ENCODE measurements at regions not wholly inside any gene's neighbourhood (a gene's known extent, or its start where the extent isn't known, plus 50 kb on each side); places are given as distances from the start of the nearest gene placed in this dataset.
"Not testable (repeated sequence)": the region's sequence is repeated elsewhere in the genome, so short reads cannot be mapped to it uniquely, and the experiment has no call there.

DNA sequence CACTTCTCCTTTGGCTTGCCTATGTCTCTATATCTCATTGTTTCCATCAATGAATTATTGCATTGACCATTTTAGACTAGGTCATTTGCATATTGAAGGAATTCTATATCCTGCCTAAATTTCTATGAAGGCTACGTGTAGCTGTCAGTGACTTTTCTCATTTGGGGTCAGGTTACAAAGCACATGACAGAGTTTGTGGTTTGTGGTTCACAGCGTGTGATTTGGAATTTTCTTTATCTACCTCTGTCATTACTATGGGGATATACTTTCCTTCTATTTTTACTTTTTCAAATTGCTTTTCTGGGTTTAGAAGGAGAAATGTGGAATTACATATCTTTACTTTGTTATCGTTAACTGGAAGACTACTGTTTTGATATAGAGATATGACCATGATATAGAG, 317.3 kb upstream of the CFAP20DC start:
- no peak for DNase-seq (ENCODE audit: low read depth in 4 of 4, low spot score in 1 of 4)

DNA sequence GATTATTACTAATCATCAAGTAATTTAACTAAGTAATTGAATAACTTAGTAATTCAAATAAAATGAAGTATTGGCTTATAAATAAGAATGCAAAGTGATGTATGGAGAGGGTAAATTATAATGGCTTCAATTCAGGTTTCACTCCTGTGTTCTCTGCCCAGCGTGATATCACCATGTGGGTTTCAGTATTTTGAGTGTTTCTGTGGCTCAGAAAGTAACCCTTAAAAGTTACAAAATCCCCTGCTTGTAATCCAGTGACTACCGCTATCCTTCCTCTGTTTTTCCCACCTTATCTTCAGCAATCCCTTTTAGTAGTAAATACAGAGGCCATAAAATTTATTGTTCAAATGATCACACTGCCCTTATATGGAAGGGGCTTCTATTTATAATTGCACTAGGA, 316.4 kb upstream of the CFAP20DC start:
- no peak for DNase-seq (ENCODE audit: low read depth in 4 of 4, low spot score in 1 of 4)

DNA sequence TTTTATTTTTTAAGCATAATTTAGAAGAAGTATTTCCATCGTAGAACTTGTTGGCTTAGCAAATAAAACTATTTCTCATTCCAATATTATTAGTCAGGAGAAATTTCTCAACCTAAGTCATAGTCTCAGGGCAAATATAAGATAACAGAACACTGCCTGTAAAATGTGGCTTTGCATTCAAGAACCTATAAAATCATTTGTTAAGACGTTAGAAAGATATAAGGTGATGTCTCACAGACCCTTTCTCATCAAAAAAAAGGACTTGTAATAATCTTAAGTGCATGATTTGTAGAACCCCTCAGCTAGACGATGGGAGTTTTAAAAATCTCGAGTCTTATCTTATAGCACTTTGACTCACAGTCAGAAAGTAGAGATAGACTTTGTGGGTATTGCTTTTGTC, 314.7 kb upstream of the CFAP20DC start:
- DNase-seq (ENCODE audit: low read depth in 4 of 4, low spot score in 1 of 4) = no peak

DNA sequence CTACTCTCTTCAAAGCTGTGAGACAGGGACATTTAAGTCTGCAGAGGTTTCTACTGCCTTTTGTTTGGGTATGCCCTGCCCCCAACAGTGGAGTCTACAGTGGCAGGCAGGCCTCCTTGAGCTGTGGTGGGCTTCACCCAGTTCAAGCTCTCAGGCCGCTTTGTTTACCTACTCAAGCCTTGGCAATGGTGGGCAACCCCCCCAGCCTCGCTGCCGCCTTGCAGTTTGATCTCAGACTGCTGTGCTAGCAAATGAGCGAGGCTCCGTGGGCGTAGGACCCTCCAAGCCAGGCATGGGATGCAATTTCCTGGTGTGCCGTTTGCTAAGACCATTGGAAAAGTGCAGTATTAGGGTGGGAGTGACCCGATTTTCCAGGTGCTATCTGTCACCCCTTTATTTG, 310.5 kb upstream of the CFAP20DC start:
- not testable (repeated sequence) for DNase-seq (ENCODE audit: low read depth in 4 of 4, low spot score in 1 of 4)

GRCh38 chr3:59341459-59341858, 291.6 kb upstream of the CFAP20DC start:
- no peak for DNase-seq (ENCODE audit: low read depth in 4 of 4, low spot score in 1 of 4)

- DNase-seq (ENCODE audit: low read depth in 4 of 4, low spot score in 1 of 4) = no peak
Observed at GRCh38 chr3:59339818-59340217, 290.0 kb upstream of the CFAP20DC start.

DNA sequence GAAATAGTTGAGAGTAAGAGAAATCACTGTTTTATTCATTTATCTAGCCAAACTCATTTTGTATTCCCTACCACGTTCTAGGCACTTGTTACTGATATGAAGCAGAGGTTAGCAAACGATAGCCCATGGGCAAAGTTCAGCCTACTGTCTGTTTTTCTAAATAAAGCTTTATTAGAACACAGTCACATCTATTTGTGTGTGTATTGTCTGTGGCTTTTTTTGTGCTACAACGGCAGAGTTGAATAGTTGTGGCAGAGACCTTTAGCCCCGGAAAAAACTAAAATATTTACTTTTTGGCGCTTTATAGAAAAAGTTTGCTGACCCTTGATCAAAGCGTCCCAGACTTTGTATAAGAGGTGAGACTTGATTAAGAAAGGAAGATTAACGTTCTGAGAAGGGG, 289.1 kb upstream of the CFAP20DC start:
- no peak for DNase-seq (ENCODE audit: low read depth in 4 of 4, low spot score in 1 of 4)

GRCh38 chr3:59335338-59335737, 285.5 kb upstream of the CFAP20DC start:
- DNase-seq (ENCODE audit: low read depth in 4 of 4, low spot score in 1 of 4) = no peak

DNA sequence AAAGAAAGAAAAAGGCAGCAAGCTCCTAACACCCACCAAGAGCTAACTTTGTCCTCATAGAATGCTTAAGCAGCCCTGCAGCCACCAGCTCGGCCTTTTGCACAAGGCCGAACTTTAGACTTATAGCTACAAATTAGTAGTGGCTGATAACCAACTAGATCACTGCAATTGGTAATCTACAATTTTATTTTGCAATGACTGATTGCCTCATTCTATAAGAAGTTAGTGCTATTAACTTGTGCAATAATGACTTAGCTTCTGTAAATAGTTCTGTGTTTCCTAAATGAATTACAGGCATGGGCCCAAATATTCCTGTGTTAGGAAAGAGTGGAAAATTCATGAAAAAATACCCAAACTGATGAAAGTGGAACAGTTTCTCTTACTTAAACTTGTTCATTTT, 284.8 kb upstream of the CFAP20DC start:
- no peak for DNase-seq (ENCODE audit: low read depth in 4 of 4, low spot score in 1 of 4)

DNA sequence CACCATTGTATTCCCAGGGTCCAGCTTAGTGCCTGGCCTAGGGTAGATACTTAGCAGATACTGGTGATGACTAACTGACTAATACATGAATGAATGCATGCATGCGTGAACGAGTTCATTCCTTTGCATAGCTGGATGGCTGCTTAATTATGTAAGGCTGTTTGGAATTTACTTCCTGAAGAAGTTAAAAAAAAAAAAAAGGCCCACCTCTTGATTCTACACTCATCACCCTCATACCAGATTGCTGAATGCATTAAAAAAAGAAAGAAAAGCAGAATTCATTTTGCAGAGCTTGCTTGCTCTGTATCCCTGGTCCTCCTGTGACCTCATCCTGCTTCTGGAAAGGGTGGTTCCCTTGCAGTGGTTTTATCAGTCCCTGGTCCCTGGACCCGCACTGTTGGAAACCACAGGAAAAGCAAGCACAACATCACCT, 277.6 kb upstream of the CFAP20DC start:
- no peak for DNase-seq (ENCODE audit: low read depth in 4 of 4, low spot score in 1 of 4)

DNA sequence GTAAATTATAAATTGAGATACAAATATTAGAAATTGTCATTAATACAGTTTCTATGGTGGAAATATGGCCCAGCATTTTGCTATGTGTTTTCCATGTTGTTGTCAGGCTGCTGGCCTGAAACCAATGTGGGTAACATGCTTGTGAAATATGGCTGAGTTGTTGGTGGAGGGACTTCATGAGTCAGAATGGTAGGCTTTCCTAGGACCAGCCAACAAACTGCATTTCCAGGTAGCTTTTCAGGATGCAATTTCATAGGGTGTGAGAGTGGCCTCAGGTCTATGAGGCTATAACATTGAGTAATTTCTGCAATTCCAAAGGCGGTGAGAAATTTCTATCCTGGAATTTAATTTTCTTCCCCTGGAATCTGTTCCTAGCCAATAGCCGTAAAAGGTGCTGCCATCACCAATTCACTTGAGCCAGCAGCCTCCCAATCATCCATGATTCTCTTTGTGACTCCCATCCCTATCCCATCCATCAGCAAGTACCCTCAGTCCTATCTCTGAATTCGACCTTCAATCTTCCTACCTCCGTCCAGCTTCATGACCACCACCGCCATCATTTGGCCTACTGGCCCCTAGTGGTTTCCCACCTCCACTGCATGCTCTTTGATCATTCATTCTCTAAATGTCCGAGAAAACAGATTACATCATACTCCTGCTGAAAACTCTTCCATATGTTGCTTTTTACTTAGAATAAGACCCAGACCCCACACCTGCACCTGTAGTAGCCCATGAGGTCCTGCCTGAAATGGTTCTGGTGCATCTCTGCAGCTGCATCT, 276.6 kb upstream of the CFAP20DC start:
- no peak for DNase-seq (ENCODE audit: low read depth in 4 of 4, low spot score in 1 of 4)

- DNase-seq (ENCODE audit: low read depth in 4 of 4, low spot score in 1 of 4) = no peak
Observed at GRCh38 chr3:59321881-59322540, 272.2 kb upstream of the CFAP20DC start.

DNA sequence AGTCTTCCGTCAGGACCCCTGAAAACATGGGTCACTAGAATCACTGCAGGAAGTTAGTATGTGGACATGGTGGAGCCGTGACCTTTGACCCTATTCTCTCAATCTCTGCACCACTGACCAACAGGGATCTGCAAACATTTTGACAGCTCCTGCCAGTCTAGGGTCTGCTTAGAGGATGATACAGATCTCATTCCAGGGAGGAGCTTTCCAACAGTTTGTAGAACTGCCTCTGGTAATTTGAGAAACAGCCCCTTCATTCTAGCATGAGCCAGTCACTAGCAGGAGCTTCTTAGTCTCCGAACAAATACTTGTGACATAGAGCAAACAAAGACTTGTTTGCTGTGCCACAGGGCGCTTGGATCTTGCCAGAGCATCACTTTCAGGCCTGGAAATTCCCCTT, 270.3 kb upstream of the CFAP20DC start:
- DNase-seq (ENCODE audit: low read depth in 4 of 4, low spot score in 1 of 4) = no peak

GRCh38 chr3:59319442-59319841, 269.6 kb upstream of the CFAP20DC start:
- no peak for DNase-seq (ENCODE audit: low read depth in 4 of 4, low spot score in 1 of 4)

DNA sequence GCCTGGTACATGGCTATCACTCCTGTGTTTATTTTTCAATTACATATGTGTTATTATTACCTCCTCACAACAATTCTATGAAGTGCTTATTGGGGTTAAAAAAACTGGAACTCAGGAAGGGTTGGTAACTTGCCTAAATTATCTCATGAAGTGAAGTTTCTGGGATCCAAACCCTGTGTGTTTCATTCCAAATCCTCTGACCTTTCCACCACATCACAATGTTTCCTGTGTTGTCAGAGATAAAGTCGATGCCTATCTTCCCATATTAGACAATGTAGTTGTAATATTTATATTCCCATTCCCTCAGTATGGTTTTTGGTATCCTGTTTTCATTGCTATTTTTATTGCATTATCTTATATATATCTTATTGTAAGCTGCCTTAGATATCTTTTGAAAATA, 269.1 kb upstream of the CFAP20DC start:
- no peak for DNase-seq (ENCODE audit: low read depth in 4 of 4, low spot score in 1 of 4)

DNA sequence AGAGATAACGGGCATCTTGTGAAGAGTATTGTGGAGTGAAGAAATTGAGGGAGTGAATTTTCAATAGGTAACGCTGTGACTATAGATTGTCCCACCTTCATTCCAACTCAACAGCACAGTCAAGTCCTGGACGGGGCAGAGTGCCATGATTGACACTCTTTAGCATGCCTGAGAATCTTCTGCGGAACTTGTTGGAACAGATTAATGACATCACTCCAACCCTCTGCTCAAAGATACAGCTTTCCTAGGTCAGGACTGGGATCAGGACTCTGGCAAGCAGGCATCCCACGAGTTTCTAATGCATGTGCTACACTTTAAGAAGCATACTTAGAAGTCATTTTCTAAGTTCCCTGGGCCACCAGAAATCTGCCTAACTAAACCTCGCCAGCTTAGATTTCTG, 267.6 kb upstream of the CFAP20DC start:
- no peak for DNase-seq (ENCODE audit: low read depth in 4 of 4, low spot score in 1 of 4)

- DNase-seq (ENCODE audit: low read depth in 4 of 4, low spot score in 1 of 4) = no peak
Observed at GRCh38 chr3:59316688-59317275, 267.0 kb upstream of the CFAP20DC start.

DNA sequence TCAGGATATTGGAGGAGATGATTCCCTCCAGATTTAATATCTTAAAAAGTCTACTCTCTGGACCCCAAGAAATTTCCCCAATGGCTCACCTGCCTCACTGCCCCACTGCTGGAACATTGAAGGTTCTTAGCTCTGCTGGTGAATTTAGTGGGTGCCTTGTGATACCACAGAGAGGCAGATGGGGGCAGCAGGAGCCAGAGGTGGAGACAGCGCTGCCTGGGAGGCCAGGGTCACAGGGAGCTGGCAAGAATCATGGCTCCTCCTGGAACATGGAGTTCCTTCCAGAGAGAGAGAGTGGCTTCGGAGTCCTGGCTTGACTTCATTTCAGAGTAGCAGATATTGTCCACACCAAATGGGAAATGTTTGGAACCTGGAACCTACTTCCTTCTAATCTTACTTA, 263.5 kb upstream of the CFAP20DC start:
- peak; percentile 7 to 32 (median 16) for DNase-seq (ENCODE audit: low read depth in 4 of 4, low spot score in 1 of 4)

DNA sequence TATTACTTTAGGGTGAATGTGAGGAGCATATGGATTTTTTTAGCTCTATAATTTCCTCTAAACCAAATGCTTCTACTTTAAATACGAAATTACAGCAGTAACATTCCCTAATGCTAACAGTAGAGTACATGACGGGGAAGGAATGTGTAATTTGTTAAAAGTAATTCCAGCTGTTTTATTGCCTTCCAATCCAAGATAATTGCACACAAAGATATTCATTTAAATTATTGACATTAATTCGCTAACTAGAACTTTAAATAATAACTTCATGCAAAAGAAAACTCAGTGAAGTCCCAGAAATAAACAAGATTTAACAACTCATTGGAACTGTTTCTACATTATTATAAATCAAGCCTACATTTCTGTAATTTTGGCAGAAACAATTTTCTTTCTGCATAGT, 261.4 kb upstream of the CFAP20DC start:
- DNase-seq (ENCODE audit: low read depth in 4 of 4, low spot score in 1 of 4) = no peak

DNA sequence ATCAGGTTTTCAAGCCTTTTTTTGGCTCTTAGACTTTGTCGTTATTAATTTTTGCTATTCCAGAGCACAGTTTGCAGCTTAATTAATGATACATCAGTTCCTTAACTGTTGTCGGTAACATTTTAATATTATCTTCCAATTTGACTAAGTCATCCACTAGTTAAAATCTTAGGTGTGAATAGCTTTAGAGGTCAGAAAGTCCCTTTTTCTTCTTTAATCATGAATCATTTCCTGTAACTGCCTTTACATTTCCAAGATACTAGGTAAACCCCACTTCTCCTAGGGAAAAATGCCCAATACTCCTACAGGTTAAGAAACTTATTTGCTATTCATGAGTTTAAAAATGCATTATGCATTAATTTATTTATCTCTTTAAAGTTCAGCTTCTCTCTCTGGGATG, 260.9 kb upstream of the CFAP20DC start:
- no peak for DNase-seq (ENCODE audit: low read depth in 4 of 4, low spot score in 1 of 4)

GRCh38 chr3:59308684-59309083, 258.9 kb upstream of the CFAP20DC start:
- DNase-seq (ENCODE audit: low read depth in 4 of 4, low spot score in 1 of 4) = no peak

DNA sequence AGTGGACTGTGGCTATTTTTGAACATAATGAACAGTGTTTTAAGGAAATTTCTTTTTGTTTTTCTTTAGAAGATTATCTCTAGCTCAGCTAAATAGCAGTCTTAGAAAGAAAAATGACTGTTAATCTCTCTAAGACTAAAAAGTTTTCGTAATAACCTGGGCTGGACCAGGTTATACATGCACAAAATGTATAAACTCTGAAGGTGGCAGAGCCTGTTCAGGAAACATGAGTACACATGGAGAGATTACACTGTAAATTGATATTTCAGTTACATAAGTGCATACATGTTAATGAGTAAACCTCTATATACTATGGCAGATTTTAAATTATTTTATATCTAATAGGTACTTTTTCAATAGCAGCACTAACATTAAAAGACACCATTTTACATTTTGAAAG, 258.2 kb upstream of the CFAP20DC start:
- DNase-seq (ENCODE audit: low read depth in 4 of 4, low spot score in 1 of 4) = no peak
